H9 (cell line): ENCODE measurements at regions not wholly inside any gene's neighbourhood (a gene's known extent, or its start where the extent isn't known, plus 50 kb on each side); places are given as distances from the start of the nearest gene placed in this dataset.
A peak's percentile ranks its signal among the peaks of the same experiment; 100 is the strongest.

ENCODE experiments used
- DNase-seq: peaks from one replicate; pipeline ENCODE4 v3.0.0-alpha.2; 2017
- H2AFZ ChIP-seq: one replicate; pipeline ENCODE4 v1.6.1; 2013; ENCODE audit warnings: mild to moderate bottlenecking, low read length, control low read depth, moderate library complexity
- H2AK5ac ChIP-seq: 2 replicates; pipeline ENCODE4 v1.6.1; 2013; ENCODE audit warnings: low read length, control low read depth, mixed read lengths; ENCODE audit not compliant: insufficient read length
- H2BK120ac ChIP-seq: one replicate; pipeline ENCODE4 v1.6.1; 2013; ENCODE audit warnings: low read depth, mild to moderate bottlenecking, low read length, control low read depth, inconsistent platforms; ENCODE audit not compliant: poor library complexity, severe bottlenecking
- H2BK12ac ChIP-seq: 2 replicates; pipeline ENCODE4 v1.6.1; 2013; ENCODE audit warnings: low read length, control low read depth, mixed read lengths, low read depth; ENCODE audit not compliant: insufficient read length
- H2BK15ac ChIP-seq: 2 replicates; pipeline ENCODE4 v1.6.1; 2013; ENCODE audit warnings: low read depth, low read length, control low read depth
- H2BK20ac ChIP-seq: one replicate; pipeline ENCODE4 v1.6.1; 2013; ENCODE audit warnings: low read depth, mild to moderate bottlenecking, low read length, control low read depth, inconsistent platforms; ENCODE audit not compliant: poor library complexity, severe bottlenecking
- H2BK5ac ChIP-seq: 2 replicates; pipeline ENCODE4 v1.6.1; 2013; ENCODE audit warnings: low read length, control low read depth, mixed read lengths; ENCODE audit not compliant: insufficient read length
- H3K14ac ChIP-seq: 2 replicates; pipeline ENCODE4 v1.6.1; 2013; ENCODE audit warnings: low read length, control low read depth; ENCODE audit not compliant: insufficient read depth
- H3K18ac ChIP-seq: 2 replicates; pipeline ENCODE4 v1.6.1; 2013; ENCODE audit warnings: low read depth, mild to moderate bottlenecking, mixed read lengths, low read length, control low read depth; ENCODE audit not compliant: insufficient read length
- H3K23ac ChIP-seq: 2 replicates; pipeline ENCODE4 v1.6.1; 2013; ENCODE audit warnings: low read length, control low read depth, mixed read lengths, low read depth; ENCODE audit not compliant: insufficient read length
- H3K23me2 ChIP-seq: 2 replicates; pipeline ENCODE4 v1.6.1; 2013; ENCODE audit warnings: low read depth, mild to moderate bottlenecking, mixed read lengths, low read length, control low read depth; ENCODE audit not compliant: insufficient read length, poor library complexity, severe bottlenecking
- H3K27ac ChIP-seq: 2 replicates; pipeline ENCODE4 v1.5.1; 2013; ENCODE audit warnings: low read length, control low read depth, mixed read lengths, low read depth; ENCODE audit not compliant: insufficient read length
- H3K27me3 ChIP-seq: 2 replicates; pipeline ENCODE4 v1.6.1; 2013; ENCODE audit warnings: low read length, control low read depth, inconsistent platforms; ENCODE audit not compliant: insufficient read depth
- H3K4ac ChIP-seq: 2 replicates; pipeline ENCODE4 v1.6.1; 2013; ENCODE audit warnings: low read depth, mild to moderate bottlenecking, control low read depth, inconsistent platforms, low read length, moderate library complexity
- H3K4me1 ChIP-seq: 2 replicates; pipeline ENCODE4 v1.6.1; 2013; ENCODE audit warnings: low read length, control low read depth, inconsistent platforms; ENCODE audit not compliant: insufficient read depth
- H3K4me2 ChIP-seq: 2 replicates; pipeline ENCODE4 v1.6.1; 2013; ENCODE audit warnings: low read length, control low read depth, mixed read lengths; ENCODE audit not compliant: insufficient read length, insufficient read depth
- H3K56ac ChIP-seq: 2 replicates; pipeline ENCODE4 v1.6.1; 2013; ENCODE audit warnings: low read depth, mild to moderate bottlenecking, mixed read lengths, low read length, control low read depth; ENCODE audit not compliant: insufficient read length
- H3K79me1 ChIP-seq: 2 replicates; pipeline ENCODE4 v1.6.1; 2013; ENCODE audit warnings: low read depth, mild to moderate bottlenecking, moderate library complexity, low read length, control low read depth, inconsistent platforms; ENCODE audit not compliant: insufficient read depth, poor library complexity, severe bottlenecking
- H3K79me2 ChIP-seq: 2 replicates; pipeline ENCODE4 v1.6.1; 2013; ENCODE audit warnings: low read length, control low read depth, inconsistent platforms; ENCODE audit not compliant: insufficient read depth
- H3K9ac ChIP-seq: 2 replicates; pipeline ENCODE4 v1.6.1; 2013; ENCODE audit warnings: low read length, control low read depth, mixed read lengths; ENCODE audit not compliant: insufficient read length; ENCODE audit errors: extremely low read depth
- H3K9me3 ChIP-seq: one replicate; pipeline ENCODE4 v1.6.1; 2013; ENCODE audit warnings: low read depth, low read length, inconsistent platforms; ENCODE audit not compliant: control insufficient read depth
- H3T11ph ChIP-seq: one replicate; pipeline ENCODE4 v1.6.1; 2013; ENCODE audit warnings: mild to moderate bottlenecking, low read length, control low read depth, inconsistent platforms
- H4K20me1 ChIP-seq: one replicate; pipeline ENCODE4 v1.6.1; 2013; ENCODE audit not compliant: control insufficient read depth, insufficient read length, insufficient read depth
- H4K5ac ChIP-seq: 2 replicates; pipeline ENCODE4 v1.6.1; 2013; ENCODE audit warnings: low read depth, mild to moderate bottlenecking, mixed read lengths, low read length, control low read depth; ENCODE audit not compliant: insufficient read length
- H4K8ac ChIP-seq: replicated peaks from 2 replicates; pipeline ENCODE4 v1.6.1; 2013; ENCODE audit warnings: low read length, control low read depth, mixed read lengths, low read depth; ENCODE audit not compliant: insufficient read length
- H4K91ac ChIP-seq: 2 replicates; pipeline ENCODE4 v1.6.1; 2013; ENCODE audit warnings: low read depth, mild to moderate bottlenecking, moderate library complexity, mixed read lengths, low read length, control low read depth; ENCODE audit not compliant: insufficient read length
- H3K27ac Mint-ChIP-seq, 3 experiments: 2 replicates in 2 of 3; 3 replicates in 1 of 3; pipeline ENCODE4 v1.8.0; 2020 to 2021; ENCODE audit warnings: mixed read lengths in 3 of 3, mild to moderate bottlenecking in 1 of 3, moderate library complexity in 1 of 3
- H3K27me3 Mint-ChIP-seq: 2 replicates; pipeline ENCODE4 v1.8.0; 2021; ENCODE audit warnings: low read depth, mild to moderate bottlenecking, moderate library complexity, mixed read lengths
- H3K36me3 Mint-ChIP-seq, 3 experiments: 2 replicates in 2 of 3; 3 replicates in 1 of 3; pipeline ENCODE4 v1.8.0; 2020 to 2021; ENCODE audit warnings: low read depth in 3 of 3, mixed read lengths in 3 of 3; ENCODE audit not compliant: insufficient read depth in 1 of 3
- H3K4me1 Mint-ChIP-seq, 2 experiments: 2 replicates each; pipeline ENCODE4 v1.8.0; 2020; ENCODE audit warnings: mixed read lengths in 2 of 2
- H3K4me3 Mint-ChIP-seq, 2 experiments: 2 replicates in 1 of 2; 3 replicates in 1 of 2; pipeline ENCODE4 v1.8.0; 2020 to 2021; ENCODE audit warnings: mild to moderate bottlenecking in 2 of 2, mixed read lengths in 2 of 2, moderate library complexity in 1 of 2
- H3K9me3 Mint-ChIP-seq, 2 experiments: 2 replicates in 1 of 2; 3 replicates in 1 of 2; pipeline ENCODE4 v1.8.0; 2020; ENCODE audit warnings: mild to moderate bottlenecking in 2 of 2, mixed read lengths in 2 of 2, moderate library complexity in 1 of 2
- CTCF ChIP-seq: fragments of 200-600 bp; sonication (generic); conservative IDR thresholded peaks from 3 replicates; pipeline ENCODE4 v1.8.0; 2021; ENCODE audit warnings: antibody characterized with exemption, mild to moderate bottlenecking
- whole genome bisulfite sequencing: extraction: QIAGEN DNeasy Blood & Tissue Kit; methylation state at CpG from one replicate; pipeline ENCODE4 v1.1.7; 2013; ENCODE audit warnings: missing lambda C conversion rate, low lambda C conversion rate, mixed read lengths; ENCODE audit not compliant: insufficient read length; ENCODE audit errors: extremely low coverage; 5-methylcytosine and 5-hydroxymethylcytosine counted together

GRCh38 chr5:173530547-173530946 is 85.9 kb downstream of the BOD1 start:
- Histone ChIP-seq H3K56ac (no peak overlapping the region), H3K9ac (no peak overlapping the region), H3K23ac (no peak overlapping the region), H3K27me3 (no peaks in the 10 kb centered on the region), H4K8ac (no peak overlapping the region), H2BK5ac (no peak overlapping the region), H3K4me2 (no peak overlapping the region), H3K18ac (no peak overlapping the region), H3K79me2 (no peaks in the 10 kb centered on the region), H3K27ac (no peak overlapping the region), H4K91ac (no peak overlapping the region), H3K9me3 (no peaks in the 10 kb centered on the region), H2BK15ac (no peak overlapping the region), H4K5ac (no peak overlapping the region), H2BK20ac (no peak overlapping the region), H4K20me1 (no peaks in the 10 kb centered on the region), H3K4me1 (no peaks in the 10 kb centered on the region), H3K4ac (no peak overlapping the region), H3K14ac (no peak overlapping the region), H2BK120ac (no peak overlapping the region), H3T11ph (no peak overlapping the region), H3K23me2 (no peaks in the 10 kb centered on the region), H2AK5ac (no peak overlapping the region), H3K79me1 (no peaks in the 10 kb centered on the region), H2BK12ac (no peak overlapping the region), H2AFZ (no peak overlapping the region)
- peak; percentile 69 for TF ChIP-seq CTCF
- Mint-ChIP-seq H3K9me3 (no peaks in the 10 kb centered on the region), H3K4me3 (no peak overlapping the region), H3K27me3 (peaks cover 7% of the 10 kb centered on the region), H3K36me3 (no peaks in the 10 kb centered on the region), H3K27ac (no peak overlapping the region), H3K4me1 (peaks cover 6 to 10% of the 10 kb centered on the region in 2 experiments)
- peak; percentile 74 for DNase-seq
- WGBS = no CpG with 5 or more reads among the region's 4 CpGs
